Caco-2 (cell line): ENCODE measurements at regions not wholly inside any gene's neighbourhood (a gene's known extent, or its start where the extent isn't known, plus 50 kb on each side); places are given as distances from the start of the nearest gene placed in this dataset.

Experiments
- BruUV-seq: library from RNA; stranded (reverse); fragments of 400-500 nt; replicated peaks from 2 replicates; lab custom pipeline; 2021; lab: Mats Ljungman, UMichigan
- CTCF ChIA-PET: fragments of 300-600 bp; sonication (Branson Sonifier 250); formaldehyde crosslinking; loops from one replicate; lab custom pipeline; 2022; ENCODE audit warnings: antibody characterized with exemption; lab: Charles Lee
- POLR2A ChIA-PET: fragments of 300-600 bp; sonication (Branson Sonifier 250); formaldehyde crosslinking; loops from one replicate; lab custom pipeline; 2022; ENCODE audit warnings: antibody characterized with exemption; lab: Charles Lee
- DNase-seq, 2 experiments: peaks; one replicate each; pipeline versions ENCODE4 v3.0.0 to v3.0.0-alpha.2; 2020 to 2022
- H3K27me3 ChIP-seq: replicated peaks from 2 replicates; pipeline ENCODE4 v1.6.0; 2011; ENCODE audit warnings: low read length; ENCODE audit not compliant: control insufficient read depth, insufficient read depth
- H3K36me3 ChIP-seq: 2 replicates; pipeline ENCODE4 v1.5.1; 2011; ENCODE audit warnings: low read length; ENCODE audit not compliant: control insufficient read depth, insufficient read depth
- H3K4me1 ChIP-seq: fragments of 250-450 bp; sonication (Bioruptor Pico); 2 replicates; pipeline ENCODE4 v1.5.1; 2020; ENCODE audit warnings: mild to moderate bottlenecking
- H3K4me3 ChIP-seq: 2 replicates; pipeline ENCODE4 v1.5.1; 2011; ENCODE audit warnings: low read depth, mild to moderate bottlenecking, control low read depth, low read length
- H3K9me3 ChIP-seq: fragments of 250-450 bp; sonication (Bioruptor Pico); 2 replicates; pipeline ENCODE4 v1.5.1; 2020; ENCODE audit warnings: mild to moderate bottlenecking, moderate library complexity
- H3K27ac Mint-ChIP-seq: one replicate; pipeline ENCODE4 v1.8.0; 2022; ENCODE audit warnings: mixed read lengths; ENCODE audit not compliant: unreplicated experiment
- H3K27me3 Mint-ChIP-seq: one replicate; pipeline ENCODE4 v1.8.0; 2022; ENCODE audit warnings: mixed read lengths; ENCODE audit not compliant: insufficient read depth, unreplicated experiment
- H3K36me3 Mint-ChIP-seq: one replicate; pipeline ENCODE4 v1.8.0; 2022; ENCODE audit warnings: mild to moderate bottlenecking, mixed read lengths; ENCODE audit not compliant: insufficient read depth, unreplicated experiment
- H3K4me1 Mint-ChIP-seq: one replicate; pipeline ENCODE4 v1.8.0; 2022; ENCODE audit warnings: low read depth, mixed read lengths; ENCODE audit not compliant: unreplicated experiment
- H3K4me3 Mint-ChIP-seq: one replicate; pipeline ENCODE4 v1.8.0; 2022; ENCODE audit warnings: mild to moderate bottlenecking, moderate library complexity, mixed read lengths; ENCODE audit not compliant: unreplicated experiment
- H3K9me3 Mint-ChIP-seq: one replicate; pipeline ENCODE4 v1.8.0; 2022; ENCODE audit warnings: mixed read lengths; ENCODE audit not compliant: unreplicated experiment
- intact Hi-C: fragments of 100-400 bp; cut with micrococcal nuclease; formaldehyde crosslinking; loops from one replicate; pipeline ENCODE4 v1.10.0; 2022; ENCODE audit not compliant: unreplicated experiment
- TF ChIP-seq, protein P1 (sequence below), 2 experiments: fragments of 200-600 bp in 1 of 2; IDR thresholded peaks; 1 replicate in 1 of 2; 2 replicates in 1 of 2; pipeline versions ENCODE4 v1.5.1 to v1.8.0; 2011 to 2022; ENCODE audit warnings: antibody characterized with exemption in 1 of 2, control low read depth in 1 of 2, inconsistent platforms in 1 of 2, low read depth in 1 of 2, low read length in 1 of 2, mild to moderate bottlenecking in 1 of 2, moderate library complexity in 1 of 2; ENCODE audit not compliant: insufficient read depth in 1 of 2, severe bottlenecking in 1 of 2, unreplicated experiment in 1 of 2

DNA sequence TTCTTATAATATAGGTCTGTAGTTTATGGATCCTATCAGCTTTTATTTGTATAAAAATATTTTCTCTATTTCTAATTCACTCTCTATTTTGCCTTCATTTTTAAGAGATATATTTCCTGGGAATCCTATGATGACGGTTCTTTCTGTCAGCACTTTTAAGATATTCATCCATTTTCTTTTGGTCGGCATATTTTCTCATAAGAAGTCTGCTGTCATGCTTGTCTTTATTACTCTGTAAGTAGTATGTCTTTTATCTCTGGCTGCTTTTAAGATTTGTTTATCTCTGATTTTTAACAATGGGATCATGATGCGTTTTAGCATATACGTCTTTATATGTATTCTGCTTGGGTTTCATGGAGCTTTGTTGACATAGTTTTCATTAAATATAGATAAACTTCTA lies 175.5 kb downstream of the SNX19 start:
- no peaks in the 10 kb centered on the region for H3K27me3 ChIP-seq
- CTCF ChIA-PET, result no interaction called here
- peaks cover 24% of the 10 kb centered on the region for H3K9me3 ChIP-seq
- POLR2A ChIA-PET, result no interaction called here
- H3K4me1 ChIP-seq, result peaks cover 13% of the 10 kb centered on the region
- TF ChIP-seq, protein P1, sequence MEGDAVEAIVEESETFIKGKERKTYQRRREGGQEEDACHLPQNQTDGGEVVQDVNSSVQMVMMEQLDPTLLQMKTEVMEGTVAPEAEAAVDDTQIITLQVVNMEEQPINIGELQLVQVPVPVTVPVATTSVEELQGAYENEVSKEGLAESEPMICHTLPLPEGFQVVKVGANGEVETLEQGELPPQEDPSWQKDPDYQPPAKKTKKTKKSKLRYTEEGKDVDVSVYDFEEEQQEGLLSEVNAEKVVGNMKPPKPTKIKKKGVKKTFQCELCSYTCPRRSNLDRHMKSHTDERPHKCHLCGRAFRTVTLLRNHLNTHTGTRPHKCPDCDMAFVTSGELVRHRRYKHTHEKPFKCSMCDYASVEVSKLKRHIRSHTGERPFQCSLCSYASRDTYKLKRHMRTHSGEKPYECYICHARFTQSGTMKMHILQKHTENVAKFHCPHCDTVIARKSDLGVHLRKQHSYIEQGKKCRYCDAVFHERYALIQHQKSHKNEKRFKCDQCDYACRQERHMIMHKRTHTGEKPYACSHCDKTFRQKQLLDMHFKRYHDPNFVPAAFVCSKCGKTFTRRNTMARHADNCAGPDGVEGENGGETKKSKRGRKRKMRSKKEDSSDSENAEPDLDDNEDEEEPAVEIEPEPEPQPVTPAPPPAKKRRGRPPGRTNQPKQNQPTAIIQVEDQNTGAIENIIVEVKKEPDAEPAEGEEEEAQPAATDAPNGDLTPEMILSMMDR (IDR thresholded peaks at IDR 0.05; ENCODE audit: insufficient read depth in 1 of 2, low read depth in 1 of 2, low read length in 1 of 2, severe bottlenecking in 1 of 2, unreplicated experiment in 1 of 2), result no peak
- intact Hi-C loops, result no loop called here
- Mint-ChIP-seq H3K4me1 (peaks cover 10% of the 10 kb centered on the region), H3K27me3 (no peaks in the 10 kb centered on the region), H3K27ac (no peak overlapping the region), H3K4me3 (no peak overlapping the region), H3K9me3 (peaks cover 24% of the 10 kb centered on the region), H3K36me3 (no peaks in the 10 kb centered on the region)
- H3K4me3 ChIP-seq, result no peak overlapping the region
- no peaks in the 10 kb centered on the region for H3K36me3 ChIP-seq
- BruUV-seq, result no TSS peak
- DNase-seq, result no peak

GRCh38 chr11:130744794-130745193 lies 171.5 kb downstream of the SNX19 start:
- no peak overlapping the region for H3K27ac Mint-ChIP-seq
- ChIA-PET CTCF (no interaction called here), POLR2A (no interaction called here)
- H3K4me1 Mint-ChIP-seq, result no peaks in the 10 kb centered on the region
- no peaks in the 10 kb centered on the region for H3K4me1 ChIP-seq
- H3K36me3 Mint-ChIP-seq, result no peaks in the 10 kb centered on the region
- intact Hi-C loops, result no loop called here
- H3K4me3 ChIP-seq, result no peak overlapping the region
- BruUV-seq, result no TSS peak
- TF ChIP-seq, protein P1 (IDR thresholded peaks at IDR 0.05; ENCODE audit: insufficient read depth in 1 of 2, low read depth in 1 of 2, low read length in 1 of 2, severe bottlenecking in 1 of 2, unreplicated experiment in 1 of 2), result no peak
- H3K36me3 ChIP-seq, result no peaks in the 10 kb centered on the region
- H3K27me3 Mint-ChIP-seq, result peaks cover 4% of the 10 kb centered on the region
- H3K9me3 ChIP-seq, result peaks cover 24% of the 10 kb centered on the region
- DNase-seq, result no peak
- H3K4me3 Mint-ChIP-seq, result no peak overlapping the region
- H3K27me3 ChIP-seq, result no peaks in the 10 kb centered on the region
- peaks cover 24% of the 10 kb centered on the region for H3K9me3 Mint-ChIP-seq

DNA sequence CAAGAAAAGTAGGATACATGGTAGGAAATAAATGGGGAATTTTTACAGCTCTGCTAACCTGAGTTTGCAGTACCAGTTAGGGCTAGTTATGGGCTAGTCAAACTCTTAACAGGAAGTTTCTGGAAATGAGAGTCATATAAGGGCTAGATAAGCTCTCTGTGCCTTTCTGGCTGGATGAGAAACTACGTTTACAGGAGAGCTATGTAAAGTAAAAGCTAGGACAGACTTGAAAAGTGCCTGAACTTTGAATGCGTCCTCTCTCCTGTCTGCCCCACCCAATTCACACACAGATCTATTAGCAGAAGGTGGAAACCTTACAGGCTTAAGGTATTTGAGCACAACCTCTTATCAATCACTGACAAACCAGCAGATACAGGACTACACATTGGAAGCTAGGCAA lies 167.1 kb downstream of the SNX19 start:
- Mint-ChIP-seq H3K36me3 (no peaks in the 10 kb centered on the region), H3K4me1 (no peaks in the 10 kb centered on the region), H3K27ac (no peak overlapping the region), H3K9me3 (no peaks in the 10 kb centered on the region), H3K4me3 (no peak overlapping the region), H3K27me3 (peaks cover 20% of the 10 kb centered on the region)
- intact Hi-C loops, result no loop called here
- ChIA-PET POLR2A (no interaction called here), CTCF (interaction anchor here (1.1 kb wide), 1 partner anchor 318 kb away, joined by 8 read pairs; no protein-coding TSS in a partner anchor)
- no peaks in the 10 kb centered on the region for H3K27me3 ChIP-seq
- no peaks in the 10 kb centered on the region for H3K4me1 ChIP-seq
- no peak overlapping the region for H3K4me3 ChIP-seq
- TF ChIP-seq, protein P1 (IDR thresholded peaks at IDR 0.05; ENCODE audit: insufficient read depth in 1 of 2, low read depth in 1 of 2, low read length in 1 of 2, severe bottlenecking in 1 of 2, unreplicated experiment in 1 of 2), result no peak
- BruUV-seq, result no TSS peak
- no peaks in the 10 kb centered on the region for H3K9me3 ChIP-seq
- DNase-seq, result no peak
- H3K36me3 ChIP-seq, result no peaks in the 10 kb centered on the region
